DOHH2 (cell line): ENCODE measurements at regions not wholly inside any gene's neighbourhood (a gene's known extent, or its start where the extent isn't known, plus 50 kb on each side); places are given as distances from the start of the nearest gene placed in this dataset.

Source experiments
- EZH2phosphoT487 ChIP-seq: fragments of 200-600 bp; sonication (generic); IDR thresholded peaks from 2 replicates; pipeline ENCODE4 v1.6.1; 2017; ENCODE audit warnings: borderline replicate concordance, mild to moderate bottlenecking, antibody characterized with exemption, low read length, moderate library complexity, mixed read lengths
- TF ChIP-seq, protein P1 (sequence below): fragments of 200-600 bp; sonication (generic); IDR thresholded peaks from one replicate; pipeline ENCODE4 v1.5.1; 2014; ENCODE audit warnings: antibody characterized with exemption, mild to moderate bottlenecking, low read depth, low read length; ENCODE audit not compliant: poor library complexity, severe bottlenecking

DNA sequence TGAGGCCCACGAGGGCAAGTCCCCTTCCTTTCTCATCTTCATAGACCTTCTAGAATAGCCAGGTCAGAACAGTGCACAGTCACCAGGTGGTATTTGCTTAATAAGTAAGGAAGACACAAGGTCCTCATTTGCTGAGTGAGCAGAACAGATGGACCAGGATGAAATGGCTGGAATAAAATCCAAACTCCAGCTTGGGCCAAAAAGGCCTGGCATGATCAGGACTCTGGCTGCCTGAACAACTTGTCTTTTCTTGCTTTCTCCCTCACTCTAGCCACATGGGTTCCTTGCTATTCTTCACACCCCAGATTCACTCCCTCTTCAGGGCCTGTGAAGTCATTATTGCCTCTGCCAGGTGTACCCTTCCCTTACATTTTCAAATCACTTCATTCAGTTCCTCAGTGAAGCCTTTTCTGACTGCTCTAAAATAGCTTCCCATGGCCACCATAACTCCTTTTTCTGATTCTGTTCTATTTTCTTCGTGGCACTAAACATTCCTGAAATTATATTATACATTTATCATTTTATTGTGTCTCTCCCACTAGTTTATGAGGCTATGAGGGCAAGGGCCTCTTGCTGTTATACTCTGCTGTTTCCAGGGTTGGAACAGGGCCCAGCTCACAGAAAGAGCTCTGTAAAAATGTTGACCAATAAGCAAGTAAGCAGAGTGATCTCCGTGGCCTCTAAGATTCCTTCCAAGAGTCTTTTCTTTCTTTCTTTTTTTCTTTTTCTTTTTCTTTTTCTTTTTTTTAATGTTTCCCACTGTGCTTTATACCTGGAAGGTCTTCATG lies 150.8 kb downstream of the TTC8 start:
- TF ChIP-seq, protein P1, sequence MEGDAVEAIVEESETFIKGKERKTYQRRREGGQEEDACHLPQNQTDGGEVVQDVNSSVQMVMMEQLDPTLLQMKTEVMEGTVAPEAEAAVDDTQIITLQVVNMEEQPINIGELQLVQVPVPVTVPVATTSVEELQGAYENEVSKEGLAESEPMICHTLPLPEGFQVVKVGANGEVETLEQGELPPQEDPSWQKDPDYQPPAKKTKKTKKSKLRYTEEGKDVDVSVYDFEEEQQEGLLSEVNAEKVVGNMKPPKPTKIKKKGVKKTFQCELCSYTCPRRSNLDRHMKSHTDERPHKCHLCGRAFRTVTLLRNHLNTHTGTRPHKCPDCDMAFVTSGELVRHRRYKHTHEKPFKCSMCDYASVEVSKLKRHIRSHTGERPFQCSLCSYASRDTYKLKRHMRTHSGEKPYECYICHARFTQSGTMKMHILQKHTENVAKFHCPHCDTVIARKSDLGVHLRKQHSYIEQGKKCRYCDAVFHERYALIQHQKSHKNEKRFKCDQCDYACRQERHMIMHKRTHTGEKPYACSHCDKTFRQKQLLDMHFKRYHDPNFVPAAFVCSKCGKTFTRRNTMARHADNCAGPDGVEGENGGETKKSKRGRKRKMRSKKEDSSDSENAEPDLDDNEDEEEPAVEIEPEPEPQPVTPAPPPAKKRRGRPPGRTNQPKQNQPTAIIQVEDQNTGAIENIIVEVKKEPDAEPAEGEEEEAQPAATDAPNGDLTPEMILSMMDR, result no peak
- TF ChIP-seq EZH2phosphoT487, result no peak
